NB4 (cell line): ENCODE measurements at regions not wholly inside any gene's neighbourhood (a gene's known extent, or its start where the extent isn't known, plus 50 kb on each side); places are given as distances from the start of the nearest gene placed in this dataset.

ENCODE experiments used
- MYC ChIP-seq: IDR thresholded peaks from 2 replicates; pipeline ENCODE4 v1.6.1; 2011; ENCODE audit warnings: low read depth, low read length
- TF ChIP-seq, protein P1 (sequence below): IDR thresholded peaks from one replicate; pipeline ENCODE4 v1.5.1; 2012; ENCODE audit warnings: low read depth, low read length

DNA sequence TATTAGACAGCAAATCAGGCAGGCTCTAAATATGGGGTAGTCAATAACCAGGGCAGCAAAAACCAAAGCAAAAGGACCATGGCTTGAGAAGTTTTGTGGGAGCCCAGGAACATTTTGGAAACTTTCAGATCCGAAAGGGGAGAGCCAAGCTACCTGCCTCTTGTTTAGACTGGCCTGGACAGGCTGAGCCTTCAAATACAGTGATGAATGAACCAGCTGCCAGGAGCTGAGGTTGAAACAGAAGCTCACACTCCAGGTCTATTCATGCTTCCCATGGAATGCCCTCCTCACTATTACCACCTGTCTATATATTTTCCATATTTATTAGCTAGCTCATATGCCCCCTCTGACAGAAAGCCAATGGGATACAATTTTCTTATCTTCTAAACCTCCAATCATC, 150.8 kb upstream of the SLC44A1 start:
- TF ChIP-seq, protein P1, sequence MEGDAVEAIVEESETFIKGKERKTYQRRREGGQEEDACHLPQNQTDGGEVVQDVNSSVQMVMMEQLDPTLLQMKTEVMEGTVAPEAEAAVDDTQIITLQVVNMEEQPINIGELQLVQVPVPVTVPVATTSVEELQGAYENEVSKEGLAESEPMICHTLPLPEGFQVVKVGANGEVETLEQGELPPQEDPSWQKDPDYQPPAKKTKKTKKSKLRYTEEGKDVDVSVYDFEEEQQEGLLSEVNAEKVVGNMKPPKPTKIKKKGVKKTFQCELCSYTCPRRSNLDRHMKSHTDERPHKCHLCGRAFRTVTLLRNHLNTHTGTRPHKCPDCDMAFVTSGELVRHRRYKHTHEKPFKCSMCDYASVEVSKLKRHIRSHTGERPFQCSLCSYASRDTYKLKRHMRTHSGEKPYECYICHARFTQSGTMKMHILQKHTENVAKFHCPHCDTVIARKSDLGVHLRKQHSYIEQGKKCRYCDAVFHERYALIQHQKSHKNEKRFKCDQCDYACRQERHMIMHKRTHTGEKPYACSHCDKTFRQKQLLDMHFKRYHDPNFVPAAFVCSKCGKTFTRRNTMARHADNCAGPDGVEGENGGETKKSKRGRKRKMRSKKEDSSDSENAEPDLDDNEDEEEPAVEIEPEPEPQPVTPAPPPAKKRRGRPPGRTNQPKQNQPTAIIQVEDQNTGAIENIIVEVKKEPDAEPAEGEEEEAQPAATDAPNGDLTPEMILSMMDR = no peak
- no peak for TF ChIP-seq MYC
